Brain microvascular endothelial cell (primary cell): ENCODE measurements at regions not wholly inside any gene's neighbourhood (a gene's known extent, or its start where the extent isn't known, plus 50 kb on each side); places are given as distances from the start of the nearest gene placed in this dataset.
A peak's percentile ranks its signal among the peaks of the same experiment; 100 is the strongest.

Source experiments
- DNase-seq: peaks from one replicate; pipeline ENCODE4 v3.0.0-alpha.2; 2020
- H3K27ac ChIP-seq: fragments of 250-450 bp; sonication (Bioruptor Pico); 2 replicates; pipeline ENCODE4 v1.5.1; 2020; ENCODE audit warnings: mild to moderate bottlenecking, moderate library complexity
- H3K27me3 ChIP-seq: fragments of 250-450 bp; sonication (Bioruptor Pico); replicated peaks from 2 replicates; pipeline ENCODE4 v1.5.1; 2020; ENCODE audit warnings: mild to moderate bottlenecking
- H3K36me3 ChIP-seq: fragments of 250-450 bp; sonication (Bioruptor Pico); replicated peaks from 2 replicates; pipeline ENCODE4 v1.5.1; 2020; ENCODE audit warnings: mild to moderate bottlenecking
- H3K4me3 ChIP-seq: 2 replicates; pipeline ENCODE4 v1.5.1; 2011; ENCODE audit warnings: low read depth, mild to moderate bottlenecking, control low read depth, low read length, moderate library complexity
- in situ Hi-C: cut with HindIII; loops from 2 replicates; pipeline ENCODE4 v1.10.0; 2017; ENCODE audit warnings: low sequenced_read_pairs, low pct_ligation_motif_present
- TF ChIP-seq, protein P1 (sequence below): IDR thresholded peaks from 2 replicates; pipeline ENCODE4 v1.5.1; 2011; ENCODE audit warnings: low read depth, mild to moderate bottlenecking, moderate library complexity, low read length, control low read depth, inconsistent platforms; ENCODE audit errors: missing control alignments

DNA sequence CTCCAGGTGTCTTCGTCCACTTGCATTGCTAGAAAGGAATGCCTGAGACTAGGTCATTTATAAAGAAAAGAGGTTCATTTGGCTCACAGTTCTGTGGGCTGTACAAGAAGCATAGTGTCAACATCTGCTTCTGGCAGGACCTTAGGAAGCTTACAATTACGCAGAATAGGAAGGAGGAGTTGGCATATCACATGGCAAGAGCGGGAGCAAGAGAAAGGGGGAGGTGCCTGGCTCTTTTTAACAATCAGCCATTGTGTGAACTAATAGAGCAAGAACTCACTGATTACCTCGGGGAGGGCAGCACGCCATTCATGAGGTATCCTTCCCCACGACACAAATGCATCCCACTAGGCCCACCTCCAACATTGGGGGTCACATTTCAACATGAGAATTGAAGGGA is 134.4 kb upstream of the EFNA5 start:
- Histone ChIP-seq H3K4me3 (no peak overlapping the region), H3K27ac (no peak overlapping the region), H3K36me3 (no peaks in the 10 kb centered on the region), H3K27me3 (no peaks in the 10 kb centered on the region)
- no peak for DNase-seq
- in situ Hi-C loops = no loop called here
- TF ChIP-seq, protein P1, sequence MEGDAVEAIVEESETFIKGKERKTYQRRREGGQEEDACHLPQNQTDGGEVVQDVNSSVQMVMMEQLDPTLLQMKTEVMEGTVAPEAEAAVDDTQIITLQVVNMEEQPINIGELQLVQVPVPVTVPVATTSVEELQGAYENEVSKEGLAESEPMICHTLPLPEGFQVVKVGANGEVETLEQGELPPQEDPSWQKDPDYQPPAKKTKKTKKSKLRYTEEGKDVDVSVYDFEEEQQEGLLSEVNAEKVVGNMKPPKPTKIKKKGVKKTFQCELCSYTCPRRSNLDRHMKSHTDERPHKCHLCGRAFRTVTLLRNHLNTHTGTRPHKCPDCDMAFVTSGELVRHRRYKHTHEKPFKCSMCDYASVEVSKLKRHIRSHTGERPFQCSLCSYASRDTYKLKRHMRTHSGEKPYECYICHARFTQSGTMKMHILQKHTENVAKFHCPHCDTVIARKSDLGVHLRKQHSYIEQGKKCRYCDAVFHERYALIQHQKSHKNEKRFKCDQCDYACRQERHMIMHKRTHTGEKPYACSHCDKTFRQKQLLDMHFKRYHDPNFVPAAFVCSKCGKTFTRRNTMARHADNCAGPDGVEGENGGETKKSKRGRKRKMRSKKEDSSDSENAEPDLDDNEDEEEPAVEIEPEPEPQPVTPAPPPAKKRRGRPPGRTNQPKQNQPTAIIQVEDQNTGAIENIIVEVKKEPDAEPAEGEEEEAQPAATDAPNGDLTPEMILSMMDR = no peak

DNA sequence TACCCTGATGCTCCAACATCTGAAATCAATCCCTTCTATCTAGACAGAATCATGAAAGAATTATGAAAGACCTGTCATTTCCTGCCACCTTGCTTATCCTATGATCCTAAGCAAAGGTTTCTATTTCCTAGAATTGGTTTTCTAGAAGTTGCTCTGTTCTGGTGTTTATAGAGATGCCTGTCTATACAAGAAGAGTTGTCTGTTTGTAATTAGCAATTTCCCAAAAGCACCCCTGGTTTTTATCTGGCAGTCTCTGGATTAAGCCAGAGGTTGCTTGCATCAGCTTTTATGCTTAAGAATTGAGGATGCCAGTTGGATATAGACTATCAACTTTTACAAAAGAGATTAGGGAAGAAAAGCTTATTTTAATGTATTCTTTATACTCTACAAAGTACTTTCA is 133.0 kb upstream of the EFNA5 start:
- in situ Hi-C loops = no loop called here
- Histone ChIP-seq H3K27ac (no peak overlapping the region), H3K36me3 (no peaks in the 10 kb centered on the region), H3K27me3 (no peaks in the 10 kb centered on the region), H3K4me3 (no peak overlapping the region)
- DNase-seq = no peak
- TF ChIP-seq, protein P1 = no peak

DNA sequence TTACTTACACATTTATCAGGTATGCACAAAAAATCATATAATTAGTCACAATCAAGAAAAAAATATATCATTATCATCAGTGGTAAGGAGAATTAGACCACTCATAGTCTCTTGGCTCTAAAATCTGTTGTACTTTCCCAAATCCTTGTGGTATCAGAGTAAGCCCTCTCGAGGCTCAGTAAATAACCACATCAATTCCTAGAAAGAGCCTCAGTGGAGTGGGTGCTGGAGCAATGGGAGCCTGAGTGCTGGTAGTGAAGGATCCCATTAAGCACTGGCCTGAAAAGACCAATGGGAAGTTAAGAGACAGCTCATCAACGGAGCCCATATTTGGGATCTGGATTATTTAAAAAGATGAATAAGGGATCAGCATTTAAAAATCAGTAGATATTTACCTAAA is 130.3 kb upstream of the EFNA5 start:
- no peaks in the 10 kb centered on the region for H3K27me3 ChIP-seq
- DNase-seq = no peak
- no peaks in the 10 kb centered on the region for H3K36me3 ChIP-seq
- TF ChIP-seq, protein P1 = no peak
- in situ Hi-C loops = no loop called here
- H3K4me3 ChIP-seq = no peak overlapping the region
- H3K27ac ChIP-seq = no peak overlapping the region

- no peaks in the 10 kb centered on the region for H3K36me3 ChIP-seq
- in situ Hi-C loops = no loop called here
- DNase-seq = no peak
These were observed 128.6 kb upstream of the EFNA5 start for GRCh38 chr5:107799306-107799705.

GRCh38 chr5:107796797-107797196 is 126.1 kb upstream of the EFNA5 start:
- H3K27me3 ChIP-seq = no peaks in the 10 kb centered on the region
- no peak overlapping the region for H3K4me3 ChIP-seq
- H3K36me3 ChIP-seq = no peaks in the 10 kb centered on the region
- no peak for DNase-seq
- TF ChIP-seq, protein P1 = peak; percentile 29
- in situ Hi-C loops = no loop called here
- no peak overlapping the region for H3K27ac ChIP-seq

More at GRCh38 chr5:107799306-107799705, 128.6 kb upstream of the EFNA5 start:
- Histone ChIP-seq H3K27me3 (no peaks in the 10 kb centered on the region), H3K27ac (no peak overlapping the region), H3K4me3 (no peak overlapping the region)
- TF ChIP-seq, protein P1 = no peak

- Histone ChIP-seq H3K27ac (no peak overlapping the region), H3K36me3 (no peaks in the 10 kb centered on the region), H3K27me3 (no peaks in the 10 kb centered on the region), H3K4me3 (no peak overlapping the region)
- TF ChIP-seq, protein P1 = no peak
- in situ Hi-C loops = no loop called here
- no peak for DNase-seq
These were observed 124.0 kb upstream of the EFNA5 start for GRCh38 chr5:107794741-107795140.
